NCI-H345 treated with DMSO at 0.1 percent for 48 hours (cell line): ENCODE measurements at regions not wholly inside any gene's neighbourhood (a gene's known extent, or its start where the extent isn't known, plus 50 kb on each side); places are given as distances from the start of the nearest gene placed in this dataset.
"Not testable (repeated sequence)": the region's sequence is repeated elsewhere in the genome, so short reads cannot be mapped to it uniquely, and the experiment has no call there.

Experiments used
- DNase-seq: peaks from one replicate; lab custom pipeline; 2025; ENCODE audit not compliant: unreplicated experiment; lab: John Stamatoyannopoulos, UW

DNA sequence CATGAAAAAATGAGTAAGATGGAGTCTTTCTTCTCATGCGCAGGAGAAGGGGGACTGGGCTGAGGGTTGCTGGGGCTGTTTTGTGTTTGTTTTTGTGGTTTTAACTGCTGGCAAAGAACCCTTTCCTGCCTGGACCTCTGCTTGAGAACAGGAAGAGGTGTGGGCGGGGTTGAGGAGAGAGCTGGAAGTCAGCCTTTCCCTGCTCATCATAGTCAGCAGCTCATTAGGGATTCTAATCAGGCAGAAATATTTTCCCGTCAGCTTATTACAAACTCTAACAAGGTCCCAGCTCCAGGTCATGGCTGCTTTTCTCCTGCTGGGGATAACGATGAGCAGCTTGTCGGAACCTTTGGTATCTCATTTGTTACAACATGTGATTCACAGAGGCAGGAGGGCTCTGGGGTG lies 185.0 kb upstream of the NRXN3 start:
- DNase-seq, result no peak

DNA sequence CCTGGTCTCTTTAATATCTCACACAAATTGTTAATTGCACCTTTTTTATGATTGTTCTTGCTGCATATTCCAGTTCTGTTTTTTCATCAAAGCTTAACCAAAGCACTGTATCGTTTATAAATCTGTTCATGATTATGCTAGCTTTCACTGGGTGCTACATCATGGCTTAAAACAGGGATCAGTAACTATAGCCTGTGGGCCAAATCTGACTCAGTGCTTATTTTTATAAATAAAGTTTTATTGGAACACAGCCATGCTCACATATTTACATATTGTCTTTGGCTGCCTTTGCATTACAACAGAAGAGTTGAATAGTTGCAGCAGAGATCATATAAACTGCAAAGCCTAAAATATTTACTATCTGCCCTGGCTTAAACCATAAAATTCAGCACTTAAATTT lies 183.4 kb upstream of the NRXN3 start:
- DNase-seq, result no peak

DNA sequence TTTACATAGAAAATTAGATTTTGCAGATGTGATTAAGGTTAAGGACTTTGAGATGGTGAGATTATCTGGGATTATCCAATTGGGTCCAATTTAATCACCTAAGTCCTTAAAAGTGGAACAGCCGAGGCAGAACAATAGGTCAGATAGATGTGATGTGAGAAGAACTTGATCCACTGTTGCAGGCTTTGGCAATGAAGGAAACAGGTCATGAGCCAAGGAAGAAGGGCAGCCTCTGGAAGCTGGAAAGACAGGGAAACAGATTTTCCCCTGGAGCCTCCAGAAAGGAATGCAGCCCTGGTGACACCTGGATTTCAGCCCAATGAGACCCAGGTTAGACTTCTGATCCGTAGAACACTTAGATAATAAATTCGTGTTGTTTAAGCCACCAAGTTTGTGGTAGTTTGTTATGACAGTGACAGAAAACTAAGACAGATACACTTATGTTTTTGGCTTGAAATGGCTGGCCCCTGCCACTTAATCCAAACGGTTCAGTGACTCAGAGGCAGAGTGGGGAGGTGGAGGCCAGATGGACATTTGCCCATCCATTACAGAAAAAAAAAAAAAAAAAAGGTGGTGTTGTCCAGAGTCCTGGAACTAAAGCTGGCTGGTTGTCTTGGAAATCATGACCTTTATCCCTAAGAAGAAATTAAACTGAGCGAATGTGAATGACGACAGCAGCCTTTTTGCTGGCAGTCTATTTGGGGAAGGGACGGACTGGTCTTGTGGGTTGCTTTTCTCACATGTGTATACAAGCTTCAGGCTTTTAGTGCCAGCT lies 181.9 kb upstream of the NRXN3 start:
- DNase-seq, result no peak

DNA sequence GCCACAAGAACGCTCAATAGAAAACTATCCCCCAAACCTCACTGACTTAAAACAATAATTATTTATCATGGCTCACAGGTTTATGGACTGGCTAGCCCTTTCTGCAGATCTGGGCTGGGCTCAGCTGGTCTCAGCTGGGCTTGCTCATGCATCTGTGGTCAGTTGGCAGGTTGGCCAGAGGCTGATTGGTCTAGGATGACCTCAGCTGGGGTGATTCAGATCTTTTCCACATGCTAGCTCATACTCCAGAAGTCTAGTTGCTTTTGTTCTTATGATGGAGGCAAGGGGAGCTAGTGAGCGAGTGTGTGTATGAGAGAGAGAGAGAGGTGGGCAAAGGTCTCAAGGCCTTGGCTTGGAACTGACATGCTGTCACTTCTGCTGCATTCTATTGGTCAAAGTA lies 181.2 kb upstream of the NRXN3 start:
- DNase-seq, result no peak

DNA sequence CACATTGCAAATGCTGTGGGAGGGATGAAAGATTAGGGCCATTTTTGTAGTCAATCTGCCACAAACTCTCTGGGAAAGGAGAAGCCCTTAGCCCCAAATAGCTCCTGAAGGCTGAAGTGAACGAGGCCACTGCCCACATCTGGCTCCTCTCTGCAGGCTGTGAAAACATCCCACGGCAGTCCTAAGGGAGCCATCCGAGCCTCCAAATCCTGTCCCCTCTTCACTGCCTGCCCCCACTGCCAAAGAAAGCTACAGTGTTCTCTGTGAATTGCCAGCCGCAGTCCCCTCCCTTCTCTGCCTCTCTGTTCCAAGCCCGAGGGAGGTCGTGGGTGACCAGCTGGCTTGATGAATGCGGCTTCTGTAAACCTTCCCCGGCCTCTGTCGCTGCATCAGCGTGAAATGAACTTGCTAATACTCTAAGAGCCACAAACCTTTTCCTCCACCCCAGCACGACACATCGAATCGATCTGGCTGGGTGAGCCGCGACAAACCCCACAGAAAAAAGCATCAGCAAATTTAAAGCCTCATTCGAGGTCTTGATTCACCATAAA lies 180.7 kb upstream of the NRXN3 start:
- DNase-seq, result no peak

DNA sequence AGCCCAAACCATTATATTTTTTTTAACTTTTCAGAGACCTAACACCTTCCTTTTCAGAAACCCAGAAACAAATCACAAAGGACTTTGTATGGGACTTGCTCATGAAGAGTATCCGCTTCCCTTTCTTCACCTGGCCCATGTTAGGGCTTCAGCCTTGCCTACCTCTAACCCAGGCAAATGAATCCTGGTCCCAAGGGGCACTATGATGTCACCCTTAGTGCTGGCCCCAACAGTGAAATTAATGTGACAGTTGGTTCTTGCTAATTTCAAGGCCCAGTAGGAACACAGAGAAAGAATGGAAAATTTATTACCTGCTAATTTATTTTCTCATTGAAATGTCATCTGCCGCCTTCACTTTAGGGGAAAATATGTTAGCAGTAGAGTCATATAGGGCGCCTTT lies 179.8 kb upstream of the NRXN3 start:
- no peak for DNase-seq

DNA sequence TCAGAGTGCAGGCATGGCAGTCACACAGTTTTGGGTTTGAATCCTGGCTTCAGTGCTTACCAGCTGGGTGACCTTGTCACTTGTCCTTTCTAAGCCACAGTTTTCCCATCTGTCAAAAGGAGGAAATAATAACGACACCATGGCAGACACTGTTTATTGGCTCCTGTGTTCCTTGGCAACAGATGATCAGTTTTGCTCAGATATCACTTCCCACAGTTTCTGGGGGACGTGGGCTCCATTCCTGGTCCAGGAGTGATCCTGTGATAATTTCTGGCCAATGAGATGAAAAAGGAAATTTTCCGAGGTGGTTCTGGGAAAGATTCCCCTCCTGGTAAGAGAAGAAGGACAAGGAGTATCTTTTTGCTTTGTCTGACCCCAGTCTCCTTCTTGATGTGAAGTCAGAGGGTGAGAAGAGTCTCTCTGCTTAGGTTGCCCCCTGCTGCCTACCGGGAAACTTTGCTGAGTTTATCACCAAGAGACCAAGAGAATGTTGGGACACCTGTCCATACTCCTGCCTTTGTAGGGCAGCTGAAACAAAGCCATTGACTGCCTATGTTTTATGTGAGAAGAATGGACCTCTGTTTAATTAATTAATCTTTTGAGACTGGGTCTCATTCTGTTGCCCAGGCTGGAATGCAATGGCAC lies 178.9 kb upstream of the NRXN3 start:
- no peak for DNase-seq

DNA sequence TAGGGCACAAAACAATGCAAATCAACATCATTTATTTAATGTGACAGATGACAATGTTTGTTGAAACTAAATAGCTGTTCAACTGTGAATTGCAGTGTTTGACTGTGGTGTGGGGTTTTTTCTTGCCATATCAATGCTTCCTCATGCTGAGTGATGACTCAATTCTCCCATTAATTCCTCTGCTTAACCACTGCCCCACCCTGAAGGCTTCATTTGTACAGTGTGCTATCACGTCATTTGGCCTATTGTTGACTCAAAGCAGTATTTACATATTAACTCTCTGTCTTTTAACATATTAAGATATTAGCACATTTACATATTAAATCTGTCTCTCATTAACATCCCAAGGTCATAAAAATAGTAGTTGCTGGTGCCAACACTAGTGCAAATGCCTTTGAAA lies 164.8 kb upstream of the NRXN3 start:
- no peak for DNase-seq

DNA sequence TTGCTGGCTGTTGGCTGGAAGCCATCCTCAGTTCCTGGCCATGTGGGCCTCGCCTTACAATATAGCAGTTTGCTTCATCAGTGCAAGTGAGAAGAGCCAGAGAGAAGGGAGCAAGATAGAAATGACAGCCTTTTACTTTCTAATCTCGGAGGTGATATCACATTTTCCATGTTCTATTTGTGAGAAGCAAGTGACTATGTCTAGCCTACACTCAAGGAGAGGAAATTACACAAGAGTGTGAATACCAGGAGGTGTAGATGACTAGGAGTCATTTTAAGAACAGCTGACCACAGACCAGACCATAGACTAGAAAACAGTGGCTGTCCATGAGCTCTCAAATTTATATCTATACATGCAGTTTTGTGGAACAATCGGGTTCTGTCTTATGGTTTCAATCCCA lies 163.0 kb upstream of the NRXN3 start:
- no peak for DNase-seq

DNA sequence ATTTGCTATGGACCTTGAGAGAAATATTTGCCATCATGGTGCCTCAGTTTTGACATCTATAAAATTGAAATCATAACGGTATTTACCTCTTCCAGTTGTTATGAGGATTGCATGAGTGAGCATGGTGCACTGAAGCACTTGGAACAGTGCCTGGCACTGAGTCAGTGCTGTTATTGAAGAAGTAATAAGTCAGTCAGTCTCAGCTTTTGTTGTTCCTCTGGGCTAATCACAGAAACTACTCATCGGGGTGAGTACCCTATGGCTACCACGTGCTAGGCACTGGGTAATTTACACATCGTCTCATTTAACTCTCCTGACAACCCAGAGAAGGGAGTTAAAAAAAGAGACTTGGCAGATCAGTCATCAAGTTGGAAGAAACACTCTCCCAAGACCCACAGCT lies 159.5 kb upstream of the NRXN3 start:
- no peak for DNase-seq

DNA sequence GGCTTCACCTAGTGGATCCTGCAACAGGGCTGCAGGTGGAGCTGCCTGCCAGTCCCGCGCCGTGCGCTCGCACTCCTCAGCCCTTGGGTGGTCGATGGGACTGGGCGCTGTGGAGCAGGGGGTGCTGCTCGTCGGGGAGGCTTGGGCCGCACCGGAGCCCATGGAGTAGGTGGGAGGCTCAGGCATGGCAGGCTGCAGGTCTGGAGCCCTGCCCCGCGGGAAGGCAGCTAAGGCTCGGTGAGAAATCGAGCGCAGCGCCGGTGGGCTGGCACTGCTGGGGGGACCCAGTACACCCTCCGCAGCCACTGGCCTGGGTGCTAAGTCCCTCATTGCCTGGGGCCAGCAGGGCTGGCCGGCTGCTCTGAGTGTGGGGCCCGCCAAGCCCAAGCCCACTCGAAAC lies 156.3 kb upstream of the NRXN3 start:
- not testable (repeated sequence) for DNase-seq

DNA sequence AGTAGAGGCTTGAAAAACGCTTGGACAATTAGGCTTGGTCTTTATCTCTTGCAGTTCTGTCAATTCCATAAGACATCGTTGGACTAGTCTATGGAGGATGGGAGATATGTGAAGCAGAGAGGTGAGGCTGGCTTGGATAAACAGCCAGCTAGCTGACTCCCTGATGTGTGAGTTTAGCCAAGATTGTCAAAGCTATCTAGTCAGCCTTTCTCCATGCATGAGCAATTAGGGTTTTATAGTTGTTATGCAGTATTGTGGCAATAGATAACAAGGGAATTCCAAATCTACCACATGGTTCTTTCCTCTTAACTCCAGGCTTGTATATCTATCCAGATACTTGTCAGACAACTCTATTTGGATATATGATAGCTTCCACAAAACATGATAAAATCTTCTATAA lies 153.6 kb upstream of the NRXN3 start:
- no peak for DNase-seq

DNA sequence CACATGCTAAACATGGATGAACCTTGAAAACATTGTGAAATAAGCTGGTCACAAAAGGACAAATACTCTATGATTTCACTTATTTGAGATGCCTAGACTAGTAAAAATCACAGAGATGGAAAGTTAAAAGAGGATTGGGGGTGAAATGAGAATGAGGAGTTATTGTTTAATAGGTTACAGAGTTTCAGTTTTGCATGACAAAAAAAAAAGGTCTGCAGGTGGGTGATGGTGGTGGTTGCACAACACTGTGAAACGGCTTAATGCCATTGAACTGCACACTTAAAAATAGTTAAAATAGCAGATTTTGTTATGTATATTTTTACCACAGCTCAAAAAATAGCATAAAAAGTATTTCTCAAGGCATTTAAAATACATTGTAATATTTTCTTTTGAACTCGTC lies 151.9 kb upstream of the NRXN3 start:
- DNase-seq, result no peak

DNA sequence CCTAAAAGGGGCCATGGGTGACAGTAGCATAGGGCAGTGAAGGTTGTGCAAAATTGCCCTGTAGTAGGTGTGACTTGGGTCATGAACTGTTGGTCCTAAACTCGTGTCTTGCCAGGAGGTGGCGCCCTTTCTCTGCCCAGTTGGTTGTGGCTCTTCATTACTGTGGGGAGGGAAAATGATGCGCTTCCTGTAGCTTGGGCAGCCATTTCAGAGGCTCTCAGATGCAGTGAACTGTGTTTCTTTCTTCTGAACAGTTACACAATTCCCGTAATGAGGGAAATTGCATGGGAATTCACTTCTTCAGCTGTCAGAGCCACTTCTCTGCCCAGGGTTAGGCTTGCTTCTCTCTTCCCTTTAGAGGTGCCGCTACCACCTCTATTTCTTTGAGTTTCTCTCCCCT lies 148.1 kb upstream of the NRXN3 start:
- DNase-seq, result peak; percentile 81

DNA sequence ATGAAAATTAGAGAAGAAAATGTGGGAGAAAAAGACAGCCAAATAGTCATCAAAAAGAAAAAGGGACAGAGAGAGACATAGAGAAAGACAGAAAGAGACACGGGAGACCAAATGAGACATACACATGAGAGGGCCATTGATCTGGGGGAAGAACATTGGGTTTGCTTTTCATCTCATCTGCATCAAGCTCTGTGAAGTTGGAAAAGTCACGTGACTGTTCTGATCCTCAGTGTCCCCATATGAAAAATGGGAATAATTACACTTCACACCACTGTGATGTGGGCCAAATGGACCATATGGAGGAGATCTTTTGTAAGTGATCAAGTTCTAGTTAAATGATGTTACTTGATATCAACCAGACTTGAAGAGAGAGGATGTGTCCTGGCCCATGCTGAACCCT lies 147.1 kb upstream of the NRXN3 start:
- DNase-seq, result no peak

DNA sequence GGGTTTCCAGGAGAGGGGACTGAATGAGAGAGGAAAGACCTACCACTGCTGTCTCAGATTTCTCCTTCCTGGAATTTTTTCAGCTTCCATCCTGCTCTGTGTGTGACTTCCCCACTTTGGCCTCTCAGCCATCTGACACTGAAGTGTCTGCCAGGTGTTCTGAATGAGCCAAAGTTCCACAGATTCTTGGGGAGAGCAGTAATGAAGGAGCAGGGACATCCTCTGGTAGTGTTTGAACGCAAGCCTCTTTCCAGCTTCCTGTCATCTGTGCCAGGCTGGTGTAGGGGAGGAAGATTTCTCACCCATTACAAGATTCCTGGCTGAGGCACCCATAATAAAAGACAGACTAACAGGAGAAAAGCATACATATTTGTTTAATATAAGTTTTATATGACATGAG lies 141.7 kb upstream of the NRXN3 start:
- no peak for DNase-seq

DNA sequence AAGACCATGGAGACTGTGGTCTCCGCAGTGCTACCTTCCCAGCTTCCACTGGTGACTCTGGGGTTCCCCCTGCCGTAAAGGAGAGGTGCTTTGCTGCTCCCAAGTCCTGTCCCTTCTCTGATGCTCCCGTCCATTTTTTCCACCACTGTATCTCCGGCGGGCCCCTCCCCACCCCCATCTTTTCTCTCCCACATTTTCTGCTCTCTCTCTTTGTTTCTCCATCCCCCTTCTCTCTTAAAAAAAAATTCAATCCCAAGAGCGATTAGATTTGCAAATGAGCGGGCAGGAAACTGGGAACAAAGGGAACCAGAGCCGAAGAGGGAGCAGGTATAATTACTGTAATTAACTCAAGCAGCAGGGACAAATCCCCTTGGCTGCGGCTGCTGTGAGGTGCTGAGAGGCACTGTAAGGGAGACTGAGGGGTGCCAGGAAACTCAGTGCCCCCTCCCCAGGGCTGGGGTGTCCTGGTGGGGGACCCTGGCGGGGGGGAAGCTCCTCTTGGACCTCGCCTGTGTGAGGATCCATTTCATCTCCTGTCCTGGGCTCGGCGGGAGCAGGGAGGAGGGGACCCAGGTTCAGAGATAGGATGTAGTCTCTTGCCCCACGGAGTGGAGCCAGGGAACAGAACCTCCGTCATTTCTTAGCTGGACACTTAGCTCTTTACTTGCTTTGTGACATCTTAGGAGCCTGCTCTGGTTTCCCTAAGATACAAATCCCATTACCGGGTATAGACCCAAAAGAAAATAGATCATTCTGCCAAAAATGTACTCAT lies 140.4 kb upstream of the NRXN3 start:
- DNase-seq, result peak; percentile 21

DNA sequence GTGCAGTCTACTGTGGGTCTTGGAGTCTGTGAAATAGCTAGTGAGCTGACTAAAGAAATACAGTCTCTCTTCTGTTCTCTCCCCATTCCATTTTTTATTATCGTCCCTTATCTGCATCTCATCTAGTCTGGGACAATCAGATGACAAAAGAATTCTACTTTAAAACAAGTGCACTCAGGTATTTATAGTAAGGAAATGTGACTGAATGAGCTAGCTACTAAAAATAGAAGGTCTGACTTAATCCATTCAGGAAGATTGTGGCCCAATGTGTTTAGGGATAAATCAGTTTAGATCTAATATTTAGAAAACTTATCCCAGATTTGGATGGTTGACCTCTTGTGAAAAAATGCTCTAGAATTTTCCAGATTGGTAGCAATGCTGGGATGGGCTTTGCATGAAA lies 126.8 kb upstream of the NRXN3 start:
- no peak for DNase-seq

DNA sequence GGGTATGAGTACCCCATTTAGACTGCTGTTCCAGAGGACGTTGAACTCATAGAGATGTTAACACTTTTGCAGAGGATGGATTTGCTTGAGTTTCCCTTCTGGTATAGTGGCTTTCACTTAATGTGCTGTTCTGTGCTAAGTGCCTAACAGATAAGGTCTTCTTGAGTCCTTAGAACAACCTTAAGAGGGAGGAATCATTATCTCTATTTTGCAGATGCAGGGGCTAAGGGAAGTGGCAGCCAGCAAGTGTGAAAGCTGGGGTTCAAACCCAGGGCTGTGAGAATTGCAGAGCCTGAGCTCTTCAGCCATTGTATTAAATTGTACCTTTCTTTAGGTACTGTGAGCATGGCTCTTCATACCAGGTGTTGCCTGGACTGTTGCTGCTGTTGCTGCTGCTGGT lies 122.1 kb upstream of the NRXN3 start:
- no peak for DNase-seq

DNA sequence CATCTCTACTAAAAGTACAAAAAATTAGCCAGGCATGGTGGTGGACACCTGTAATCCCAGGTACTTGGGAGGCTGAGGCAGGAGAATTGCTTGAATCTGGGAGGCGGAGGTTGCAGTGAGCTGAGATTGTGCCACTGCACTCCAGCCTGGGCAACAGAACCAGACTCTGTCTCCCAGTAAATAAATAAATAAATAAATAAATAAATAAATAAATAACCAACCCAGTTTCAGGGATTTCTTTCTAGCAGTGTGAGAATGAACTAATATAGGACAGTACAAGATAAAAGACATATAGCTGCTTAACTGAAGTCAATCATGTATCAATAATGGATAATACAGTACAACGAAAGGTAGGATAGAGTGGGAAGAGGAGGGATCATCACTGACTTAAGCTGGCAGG lies 113.3 kb upstream of the NRXN3 start:
- not testable (repeated sequence) for DNase-seq

DNA sequence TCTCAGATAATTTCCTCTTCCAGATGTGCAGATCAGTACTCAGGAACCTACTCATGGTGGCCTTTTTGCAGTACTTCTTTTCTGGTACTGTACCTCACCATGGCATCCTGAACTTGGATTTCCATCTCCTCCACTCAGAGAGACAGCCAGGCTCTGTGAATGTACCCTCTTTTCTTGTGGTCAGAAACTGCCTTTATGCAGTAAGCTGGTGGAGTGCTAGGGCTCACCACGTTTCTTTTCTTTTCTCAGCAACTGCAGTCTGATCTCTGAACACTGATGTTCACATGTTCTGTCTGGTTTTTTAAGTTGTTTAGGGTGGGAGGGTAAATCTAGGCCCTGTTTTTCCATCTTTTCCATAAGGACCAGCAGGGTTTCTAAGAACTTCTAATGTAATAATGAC lies 99.8 kb upstream of the NRXN3 start:
- DNase-seq, result no peak

DNA sequence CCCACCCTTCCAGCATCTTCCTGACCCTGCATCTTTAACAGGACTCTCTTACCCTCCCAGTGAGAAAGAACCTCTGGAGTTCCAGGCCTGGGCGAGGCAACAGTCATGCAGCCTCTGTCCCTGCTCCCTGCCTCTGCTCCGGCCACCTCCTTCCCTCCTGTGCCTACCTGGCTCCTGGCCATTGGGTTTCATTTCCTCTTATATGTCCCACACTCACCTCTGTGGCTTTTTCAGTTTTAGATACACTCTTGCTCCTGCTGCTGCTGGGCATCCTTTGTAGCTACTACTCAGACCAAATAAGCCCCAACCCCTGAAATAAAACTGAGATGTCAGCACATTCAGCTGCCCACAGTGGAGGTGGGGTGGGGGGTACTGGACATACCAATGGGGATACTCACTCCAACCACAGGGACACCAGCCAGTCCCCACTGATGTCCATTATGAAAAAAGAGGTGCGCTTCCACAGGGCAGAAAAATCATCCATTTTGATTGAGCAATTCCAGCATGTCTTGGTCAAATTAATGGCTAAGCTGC lies 99.1 kb upstream of the NRXN3 start:
- DNase-seq, result no peak
